ENCODE measurements at regions not wholly inside any gene's neighbourhood (a gene's known extent, or its start where the extent isn't known, plus 50 kb on each side); places are given as distances from the start of the nearest gene placed in this dataset.

- no peak overlapping the region for H3K4me3 ChIP-seq (ENCODE audit: low read depth, low read length)
- no peak for DNase-seq (ENCODE audit: low read depth)
- no peak for TF ChIP-seq CTCF (IDR thresholded peaks at IDR 0.05; ENCODE audit: insufficient read depth, low read depth, low read length)
Observed at GRCh38 chr22:27051407-27051806, 394.0 kb downstream of the MIAT start.

- no peak overlapping the region for H3K4me3 ChIP-seq (ENCODE audit: low read depth, low read length)
- no peak for TF ChIP-seq CTCF (IDR thresholded peaks at IDR 0.05; ENCODE audit: insufficient read depth, low read depth, low read length)
- DNase-seq (ENCODE audit: low read depth), result no peak
Observed at GRCh38 chr22:27057717-27058116, 400.3 kb downstream of the MIAT start.

- DNase-seq (ENCODE audit: low read depth), result no peak
- no peak for TF ChIP-seq CTCF (IDR thresholded peaks at IDR 0.05; ENCODE audit: insufficient read depth, low read depth, low read length)
- no peak overlapping the region for H3K4me3 ChIP-seq (ENCODE audit: low read depth, low read length)
Observed at GRCh38 chr22:27060190-27060589, 402.8 kb downstream of the MIAT start.

- no peak for TF ChIP-seq CTCF (IDR thresholded peaks at IDR 0.05; ENCODE audit: insufficient read depth, low read depth, low read length)
- no peak overlapping the region for H3K4me3 ChIP-seq (ENCODE audit: low read depth, low read length)
- DNase-seq (ENCODE audit: low read depth), result no peak
Observed at GRCh38 chr22:27062910-27063309, 405.5 kb downstream of the MIAT start.

- H3K4me3 ChIP-seq (ENCODE audit: low read depth, low read length), result no peak overlapping the region
- DNase-seq (ENCODE audit: low read depth), result no peak
- no peak for TF ChIP-seq CTCF (IDR thresholded peaks at IDR 0.05; ENCODE audit: insufficient read depth, low read depth, low read length)
Observed at GRCh38 chr22:27063406-27063805, 406.0 kb downstream of the MIAT start.

GRCh38 chr22:27063841-27064240 is 406.5 kb downstream of the MIAT start:
- no peak for DNase-seq (ENCODE audit: low read depth)
- no peak for TF ChIP-seq CTCF (IDR thresholded peaks at IDR 0.05; ENCODE audit: insufficient read depth, low read depth, low read length)
- H3K4me3 ChIP-seq (ENCODE audit: low read depth, low read length), result no peak overlapping the region

- no peak for DNase-seq (ENCODE audit: low read depth)
- no peak for TF ChIP-seq CTCF (IDR thresholded peaks at IDR 0.05; ENCODE audit: insufficient read depth, low read depth, low read length)
- H3K4me3 ChIP-seq (ENCODE audit: low read depth, low read length), result no peak overlapping the region
Observed at GRCh38 chr22:27064386-27064785, 407.0 kb downstream of the MIAT start.

All from fibroblast of villous mesenchyme (primary cell).